Neuronal stem cell (in vitro differentiated cells): ENCODE measurements at regions not wholly inside any gene's neighbourhood (a gene's known extent, or its start where the extent isn't known, plus 50 kb on each side); places are given as distances from the start of the nearest gene placed in this dataset.

Experiments
- DNase-seq: peaks from one replicate; pipeline ENCODE4 v3.0.0-alpha.2; 2013; ENCODE audit warnings: low spot score
- H2AFZ ChIP-seq: one replicate; pipeline ENCODE4 v1.6.1; 2013; ENCODE audit warnings: mild to moderate bottlenecking, low read length, inconsistent platforms
- H2AK5ac ChIP-seq: 2 replicates; pipeline ENCODE4 v1.6.1; 2013; ENCODE audit warnings: low read depth, mild to moderate bottlenecking, inconsistent platforms, low read length, moderate library complexity, mixed read lengths
- H2BK120ac ChIP-seq: 2 replicates; pipeline ENCODE4 v1.6.1; 2013; ENCODE audit warnings: low read depth, mild to moderate bottlenecking, inconsistent platforms, low read length, moderate library complexity, mixed read lengths
- H2BK12ac ChIP-seq: one replicate; pipeline ENCODE4 v1.6.1; 2013; ENCODE audit warnings: low read length, inconsistent platforms
- H2BK15ac ChIP-seq: 2 replicates; pipeline ENCODE4 v1.6.1; 2013; ENCODE audit warnings: mild to moderate bottlenecking, low read length, inconsistent platforms, mixed read lengths
- H2BK5ac ChIP-seq: one replicate; pipeline ENCODE4 v1.6.1; 2013; ENCODE audit warnings: inconsistent platforms, mild to moderate bottlenecking, low read length, moderate library complexity
- H3K14ac ChIP-seq: one replicate; pipeline ENCODE4 v1.6.1; 2013; ENCODE audit warnings: low read length, inconsistent platforms
- H3K18ac ChIP-seq: 2 replicates; pipeline ENCODE4 v1.6.1; 2013; ENCODE audit warnings: low read length, inconsistent platforms
- H3K23ac ChIP-seq: 2 replicates; pipeline ENCODE4 v1.6.1; 2013; ENCODE audit warnings: low read depth, mild to moderate bottlenecking, mixed read lengths, low read length, inconsistent platforms; ENCODE audit not compliant: poor library complexity
- H3K27ac ChIP-seq: replicated peaks from 3 replicates; pipeline ENCODE4 v1.5.1; 2013; ENCODE audit warnings: low read length, inconsistent platforms
- H3K27me3 ChIP-seq, 3 experiments: 2 replicates each; pipeline ENCODE4 v1.6.1; 2013; ENCODE audit warnings: low read length in 3 of 3, mild to moderate bottlenecking in 2 of 3, inconsistent platforms in 1 of 3, low read depth in 1 of 3, mixed read lengths in 1 of 3, moderate library complexity in 1 of 3; ENCODE audit not compliant: control insufficient read depth in 3 of 3, insufficient read depth in 3 of 3
- H3K36me3 ChIP-seq, 2 donors: replicated peaks in 1 of 2; 2 replicates each; pipeline ENCODE4 v1.6.1; 2013; ENCODE audit warnings: low read length in 2 of 2; ENCODE audit not compliant: control insufficient read depth in 2 of 2, insufficient read depth in 2 of 2
- H3K4ac ChIP-seq: 2 replicates; pipeline ENCODE4 v1.6.1; 2013; ENCODE audit warnings: inconsistent platforms, mild to moderate bottlenecking, low read length, moderate library complexity
- H3K4me1 ChIP-seq, 2 donors: 1 replicate in 1 of 2; 2 replicates in 1 of 2; pipeline ENCODE4 v1.6.1; 2013; ENCODE audit warnings: low read length in 2 of 2, low read depth in 1 of 2; ENCODE audit not compliant: control insufficient read depth in 2 of 2, insufficient read depth in 1 of 2
- H3K4me2 ChIP-seq: one replicate; pipeline ENCODE4 v1.6.1; 2013; ENCODE audit warnings: mild to moderate bottlenecking, low read length, inconsistent platforms; ENCODE audit not compliant: insufficient read depth, poor library complexity, severe bottlenecking
- H3K4me3 ChIP-seq, 2 donors: 2 replicates each; pipeline ENCODE4 v1.5.1; 2013; ENCODE audit warnings: low read length in 2 of 2, mild to moderate bottlenecking in 2 of 2, inconsistent platforms in 1 of 2, moderate library complexity in 1 of 2
- H3K79me1 ChIP-seq: one replicate; pipeline ENCODE4 v1.6.1; 2013; ENCODE audit warnings: low read depth, mild to moderate bottlenecking, inconsistent platforms, low read length, moderate library complexity
- H3K9ac ChIP-seq: one replicate; pipeline ENCODE4 v1.6.1; 2013; ENCODE audit warnings: mild to moderate bottlenecking, low read depth, low read length, inconsistent platforms; ENCODE audit not compliant: poor library complexity
- H3K9me3 ChIP-seq, 2 donors: replicated peaks in 1 of 2; 2 replicates each; pipeline versions ENCODE3 to v1.6.1; 2013; ENCODE audit warnings: low read length in 2 of 2, mild to moderate bottlenecking in 2 of 2, inconsistent platforms in 1 of 2, low read depth in 1 of 2, mixed read lengths in 1 of 2, moderate library complexity in 1 of 2; ENCODE audit not compliant: control insufficient read depth in 2 of 2, insufficient read depth in 1 of 2
- H4K8ac ChIP-seq: one replicate; pipeline ENCODE4 v1.6.1; 2013; ENCODE audit warnings: low read depth, mild to moderate bottlenecking, inconsistent platforms, low read length, moderate library complexity
- H4K91ac ChIP-seq: one replicate; pipeline ENCODE4 v1.6.1; 2013; ENCODE audit warnings: low read length, low read depth, mild to moderate bottlenecking, inconsistent platforms; ENCODE audit not compliant: poor library complexity
- WGBS, 2 donors: extraction: QIAGEN DNeasy Blood & Tissue Kit; methylation state at CpG; one replicate each; pipeline ENCODE4 v1.1.7; 2013; ENCODE audit warnings: missing lambda C conversion rate in 2 of 2, mixed read lengths in 1 of 2; ENCODE audit not compliant: insufficient read length in 2 of 2, insufficient replicate concordance in 1 of 2; ENCODE audit errors: extremely low coverage in 2 of 2; 5-methylcytosine and 5-hydroxymethylcytosine counted together

DNA sequence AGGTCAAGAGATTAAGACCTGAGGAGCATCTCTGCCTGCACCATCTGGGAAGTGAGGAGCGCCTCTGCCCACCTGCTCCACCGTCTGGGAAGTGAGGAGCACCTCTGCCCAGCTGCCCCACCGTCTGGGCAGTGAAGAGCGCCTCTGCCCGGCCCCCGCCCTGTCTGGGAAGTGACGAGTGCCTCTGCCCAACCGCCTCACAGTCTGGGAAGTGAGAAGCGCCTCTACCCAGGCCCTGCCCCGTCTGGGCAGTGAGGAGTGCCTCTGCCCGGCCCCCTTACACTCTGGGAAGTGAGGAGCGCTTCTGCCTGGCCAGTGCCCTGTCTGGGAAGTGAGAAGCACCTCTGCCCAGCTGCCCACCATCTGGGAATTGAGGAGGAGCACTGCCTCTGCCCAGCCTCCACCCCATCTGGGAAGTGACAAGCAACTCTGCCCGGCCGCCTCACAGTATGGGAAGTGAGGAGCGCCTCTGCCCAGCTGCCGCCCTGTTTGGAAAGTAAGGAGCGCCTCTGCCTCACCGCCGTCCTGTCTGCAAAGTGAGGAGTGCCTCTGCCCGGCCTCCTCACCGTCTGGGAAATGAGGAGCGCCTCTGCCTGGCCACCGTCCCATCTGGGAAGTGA is 270.4 kb upstream of the NRSN1 start:
- no peak overlapping the region for H3K27ac ChIP-seq
- no peaks in the 10 kb centered on the region for H3K36me3 ChIP-seq
- H3K27me3 ChIP-seq, result no peaks in the 10 kb centered on the region
- H3K4me3 ChIP-seq, result no peak overlapping the region
- peaks cover 0 to 14% of the 10 kb centered on the region in 2 donors for H3K4me1 ChIP-seq
- no peak overlapping the region for H3K23ac ChIP-seq
- no peak overlapping the region for H2BK15ac ChIP-seq
- no peak for DNase-seq
- H3K14ac ChIP-seq, result no peak overlapping the region
- no peak overlapping the region for H2BK5ac ChIP-seq
- H2AFZ ChIP-seq, result no peak overlapping the region
- H3K4ac ChIP-seq, result no peak overlapping the region
- no peaks in the 10 kb centered on the region for H3K9me3 ChIP-seq
- H3K4me2 ChIP-seq, result no peak overlapping the region
- no peak overlapping the region for H3K18ac ChIP-seq
- H4K91ac ChIP-seq, result no peak overlapping the region
- no peak overlapping the region for H3K9ac ChIP-seq
- no peaks in the 10 kb centered on the region for H3K79me1 ChIP-seq
- H2BK120ac ChIP-seq, result no peak overlapping the region
- no peak overlapping the region for H2BK12ac ChIP-seq
- H4K8ac ChIP-seq, result peak overlapping the region; percentile 65
- H2AK5ac ChIP-seq, result no peak overlapping the region
- no CpG with 5 or more reads among the region's 23 CpGs for WGBS, 2 donors

GRCh38 chr6:23870496-23870895 is 255.5 kb upstream of the NRSN1 start:
- Histone ChIP-seq H4K8ac (no peak overlapping the region), H3K23ac (no peak overlapping the region), H3K4me2 (no peak overlapping the region), H3K27ac (no peak overlapping the region), H3K36me3 (no peaks in the 10 kb centered on the region), H2BK5ac (no peak overlapping the region), H2BK12ac (no peak overlapping the region), H2BK120ac (no peak overlapping the region), H3K4me1 (peaks cover 3 to 16% of the 10 kb centered on the region in 2 donors), H3K4me3 (no peak overlapping the region), H3K79me1 (no peaks in the 10 kb centered on the region), H2BK15ac (no peak overlapping the region), H3K27me3 (no peaks in the 10 kb centered on the region), H3K9me3 (peaks cover 0 to 5% of the 10 kb centered on the region in 2 donors), H3K14ac (no peak overlapping the region), H2AFZ (no peak overlapping the region), H2AK5ac (no peak overlapping the region), H4K91ac (no peak overlapping the region), H3K18ac (no peak overlapping the region), H3K4ac (no peak overlapping the region), H3K9ac (no peak overlapping the region)
- DNase-seq, result no peak

- Histone ChIP-seq H3K4me2 (no peak overlapping the region), H2AFZ (no peak overlapping the region), H4K91ac (no peak overlapping the region), H3K79me1 (no peaks in the 10 kb centered on the region), H2BK5ac (no peak overlapping the region), H3K4ac (no peak overlapping the region), H3K18ac (no peak overlapping the region), H3K27me3 (no peaks in the 10 kb centered on the region), H3K14ac (no peak overlapping the region), H2AK5ac (no peak overlapping the region), H3K9me3 (no peaks in the 10 kb centered on the region), H2BK15ac (no peak overlapping the region), H3K23ac (no peak overlapping the region), H3K4me1 (peaks cover 3 to 18% of the 10 kb centered on the region in 2 donors), H2BK120ac (no peak overlapping the region), H2BK12ac (no peak overlapping the region), H3K4me3 (no peak overlapping the region), H3K27ac (no peak overlapping the region), H3K9ac (no peak overlapping the region), H3K36me3 (no peaks in the 10 kb centered on the region), H4K8ac (no peak overlapping the region)
- DNase-seq, result no peak
- no CpG with 5 or more reads among the region's 1 CpG for WGBS, 2 donors
These were observed 252.9 kb upstream of the NRSN1 start for GRCh38 chr6:23873161-23873560.

DNA sequence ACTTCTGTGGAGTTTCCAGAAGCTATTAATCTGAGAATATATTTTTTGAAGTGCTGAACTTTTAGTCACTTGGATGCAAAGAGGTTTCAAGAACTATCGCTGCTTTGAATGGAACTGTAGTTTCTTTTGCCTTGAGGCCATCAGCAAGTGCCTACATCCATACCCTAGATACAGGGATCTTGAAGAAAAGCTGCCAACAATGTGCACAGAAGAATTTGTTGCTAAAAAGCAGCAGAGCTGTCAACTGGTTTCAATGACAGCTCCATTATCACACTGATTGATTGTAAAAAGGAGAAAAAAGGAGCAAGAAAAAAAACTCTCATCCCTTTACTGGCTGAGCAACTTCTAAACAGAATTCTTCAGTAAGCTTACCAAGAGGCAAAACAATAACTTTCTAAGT is 251.0 kb upstream of the NRSN1 start:
- peaks cover 3 to 18% of the 10 kb centered on the region in 2 donors for H3K4me1 ChIP-seq
- H3K23ac ChIP-seq, result no peak overlapping the region
- H3K79me1 ChIP-seq, result no peaks in the 10 kb centered on the region
- no peak overlapping the region for H4K91ac ChIP-seq
- no peak overlapping the region for H3K18ac ChIP-seq
- no peaks in the 10 kb centered on the region for H3K27me3 ChIP-seq
- H3K36me3 ChIP-seq, result no peaks in the 10 kb centered on the region
- H2BK120ac ChIP-seq, result no peak overlapping the region
- no peak overlapping the region for H3K27ac ChIP-seq
- WGBS, 2 donors, result no CpG with 5 or more reads among the region's 1 CpG
- H3K4ac ChIP-seq, result no peak overlapping the region
- H3K14ac ChIP-seq, result no peak overlapping the region
- no peak overlapping the region for H3K4me3 ChIP-seq
- H3K4me2 ChIP-seq, result no peak overlapping the region
- no peak for DNase-seq
- H2BK12ac ChIP-seq, result no peak overlapping the region
- H3K9me3 ChIP-seq, result no peaks in the 10 kb centered on the region
- no peak overlapping the region for H2AK5ac ChIP-seq
- H2BK5ac ChIP-seq, result no peak overlapping the region
- no peak overlapping the region for H2BK15ac ChIP-seq
- H3K9ac ChIP-seq, result no peak overlapping the region
- no peak overlapping the region for H4K8ac ChIP-seq
- H2AFZ ChIP-seq, result no peak overlapping the region
